HepG2 (cell line): ENCODE measurements at regions not wholly inside any gene's neighbourhood (a gene's known extent, or its start where the extent isn't known, plus 50 kb on each side); places are given as distances from the start of the nearest gene placed in this dataset.

Experiments
- ATAC-seq: fragments of 200-7000 bp; cut with Tn5 transposase; 3 replicates; pipeline ENCODE4 v1.9.1; 2020; ENCODE audit warnings: mild to moderate bottlenecking, moderate library complexity
- BruUV-seq: library from RNA; stranded (reverse); fragments of 400-500 nt; replicated peaks from 2 replicates; lab custom pipeline; 2021; lab: Mats Ljungman, UMichigan
- CTCF ChIA-PET: fragments of 300-600 bp; formaldehyde crosslinking; extraction: SDS; loops from one replicate; lab custom pipeline; 2021; ENCODE audit warnings: low total read pairs, inconsistent platforms, low intra/inter-chr PET ratio; lab: Yijun Ruan, JAX
- POLR2A ChIA-PET: fragments of 350-600 bp; sonication (Branson Sonifier 250); formaldehyde crosslinking; loops from one replicate; lab custom pipeline; 2020; ENCODE audit warnings: antibody characterized with exemption, inconsistent platforms; lab: Yijun Ruan, JAX
- DNase-seq: peaks from one replicate; pipeline ENCODE4 v3.0.0-alpha.2; 2015; ENCODE audit warnings: low spot score
- FAIRE-seq: peaks from 3 replicates; lab custom pipeline; 2011; peaks lifted over from hg19 to GRCh38; lab: Jason Lieb, UNC
- H2AFZ ChIP-seq: one replicate; pipeline ENCODE4 v1.6.1; 2011; ENCODE audit warnings: low read length, inconsistent platforms
- H3K27ac ChIP-seq: fragments of 300-600 bp; 3 replicates; pipeline ENCODE4 v1.8.0; 2011; ENCODE audit warnings: mixed run types, mild to moderate bottlenecking, mixed read lengths, low read length, inconsistent platforms; ENCODE audit not compliant: insufficient read depth; ENCODE audit errors: extremely low read length
- H3K27me3 ChIP-seq, 2 experiments: fragments of 200-600 bp in 1 of 2; 2 replicates in 1 of 2; 3 replicates in 1 of 2; pipeline versions ENCODE4 v1.6.0 to v1.8.0; 2011; ENCODE audit warnings: low read length in 2 of 2, mild to moderate bottlenecking in 2 of 2, moderate library complexity in 2 of 2, inconsistent platforms in 1 of 2; ENCODE audit not compliant: insufficient read depth in 2 of 2, control insufficient read depth in 1 of 2
- H3K36me3 ChIP-seq, 2 experiments: fragments of 200-600 bp in 1 of 2; replicated peaks in 1 of 2; 2 replicates in 1 of 2; 3 replicates in 1 of 2; pipeline versions ENCODE4 v1.5.1 to v1.8.0; 2011; ENCODE audit warnings: low read length in 2 of 2, inconsistent platforms in 1 of 2; ENCODE audit not compliant: insufficient read depth in 2 of 2, control insufficient read depth in 1 of 2
- H3K4me1 ChIP-seq: 2 replicates; pipeline ENCODE4 v1.5.1; 2012; ENCODE audit warnings: low read length, inconsistent platforms; ENCODE audit not compliant: insufficient read depth
- H3K4me2 ChIP-seq: 2 replicates; pipeline ENCODE4 v1.6.0; 2011; ENCODE audit warnings: low read depth, low read length, inconsistent platforms
- H3K4me3 ChIP-seq, 3 experiments: fragments of 200-600 bp in 1 of 3; sonication (generic), shearing (Covaris generic) in 1 of 3; replicated peaks in 1 of 3; 2 replicates each; pipeline ENCODE4 v1.5.1; 2011 to 2016; ENCODE audit warnings: low read length in 3 of 3, inconsistent platforms in 2 of 3, low read depth in 2 of 3, mild to moderate bottlenecking in 2 of 3, control low read depth in 1 of 3, mixed read lengths in 1 of 3; ENCODE audit not compliant: insufficient read depth in 1 of 3
- H3K79me2 ChIP-seq: one replicate; pipeline ENCODE4 v1.6.1; 2011; ENCODE audit warnings: low read length, inconsistent platforms; ENCODE audit not compliant: insufficient read depth
- H3K9ac ChIP-seq: 2 replicates; pipeline ENCODE4 v1.6.0; 2011; ENCODE audit warnings: mild to moderate bottlenecking, low read depth, low read length, inconsistent platforms; ENCODE audit not compliant: insufficient read depth
- H3K9me3 ChIP-seq: 2 replicates; pipeline ENCODE4 v1.5.1; 2012; ENCODE audit warnings: mild to moderate bottlenecking, low read length
- H4K20me1 ChIP-seq: 2 replicates; pipeline ENCODE4 v1.6.0; 2011; ENCODE audit warnings: inconsistent platforms, mild to moderate bottlenecking, low read length, moderate library complexity; ENCODE audit not compliant: insufficient read depth
- ARNT2 ChIP-seq: sonication (generic); formaldehyde crosslinking; IDR thresholded peaks from 2 replicates; pipeline ENCODE4 v1.8.0; 2022; ENCODE audit warnings: mild to moderate bottlenecking, low read depth, missing genetic modification reagents, moderate library complexity
- FOXA3 ChIP-seq: IDR thresholded peaks from 2 replicates; pipeline ENCODE4 v1.6.1; 2016; ENCODE audit warnings: missing genetic modification reagents, missing compliant biosample characterization
- GLI4 ChIP-seq: sonication (generic); formaldehyde crosslinking; IDR thresholded peaks from 2 replicates; pipeline ENCODE4 v1.5.1; 2020; ENCODE audit warnings: missing genetic modification reagents, mild to moderate bottlenecking, moderate library complexity, borderline replicate concordance
- GLMP ChIP-seq: sonication (generic); formaldehyde crosslinking; IDR thresholded peaks from 2 replicates; pipeline ENCODE4 v1.9.0; 2021; ENCODE audit warnings: missing genetic modification reagents, mild to moderate bottlenecking, borderline replicate concordance
- HDAC2 ChIP-seq: sonication (generic); formaldehyde crosslinking; IDR thresholded peaks from 2 replicates; pipeline ENCODE4 v1.4.0; 2020; ENCODE audit warnings: missing genetic modification reagents
- HNF4G ChIP-seq, 2 experiments: sonication (generic) in 1 of 2; formaldehyde crosslinking in 1 of 2; IDR thresholded peaks; 2 replicates each; pipeline versions ENCODE4 v1.4.0 to v1.6.1; 2011 to 2020; ENCODE audit warnings: borderline replicate concordance in 2 of 2, low read depth in 2 of 2, mild to moderate bottlenecking in 2 of 2, low read length in 1 of 2, missing genetic modification reagents in 1 of 2, moderate library complexity in 1 of 2
- HNRNPLL ChIP-seq: fragments of 200-400 bp; formaldehyde crosslinking; IDR thresholded peaks from 2 replicates; pipeline ENCODE4 v1.6.1; 2017; ENCODE audit warnings: mild to moderate bottlenecking, low read depth, low read length; ENCODE audit not compliant: poor library complexity, severe bottlenecking
- JARID2 ChIP-seq: sonication (generic); formaldehyde crosslinking; IDR thresholded peaks from 2 replicates; pipeline ENCODE4 v1.8.1; 2023; ENCODE audit warnings: missing genetic modification reagents, inconsistent platforms; ENCODE audit not compliant: insufficient replicate concordance
- KMT2A ChIP-seq: sonication (generic); formaldehyde crosslinking; IDR thresholded peaks from 2 replicates; pipeline ENCODE4 v1.4.0; 2020; ENCODE audit warnings: missing genetic modification reagents
- NFKBIZ ChIP-seq: IDR thresholded peaks from 2 replicates; pipeline ENCODE4 v1.6.1; 2018; ENCODE audit warnings: missing genetic modification reagents, missing compliant biosample characterization
- TARDBP ChIP-seq: sonication (generic); formaldehyde crosslinking; IDR thresholded peaks from 2 replicates; pipeline ENCODE4 v1.8.0; 2022; ENCODE audit warnings: mild to moderate bottlenecking, missing genetic modification reagents
- ZBTB33 ChIP-seq: sonication (generic); formaldehyde crosslinking; IDR thresholded peaks from 2 replicates; pipeline ENCODE4 v1.4.0; 2020; ENCODE audit warnings: missing genetic modification reagents
- ZNF564 ChIP-seq: sonication (generic); formaldehyde crosslinking; IDR thresholded peaks from 2 replicates; pipeline ENCODE4 v1.8.1; 2023; ENCODE audit warnings: mild to moderate bottlenecking, missing genetic modification reagents
- ZNF644 ChIP-seq: IDR thresholded peaks from 2 replicates; pipeline ENCODE4 v1.6.1; 2016; ENCODE audit warnings: low read depth
- ZNF7 ChIP-seq: IDR thresholded peaks from 2 replicates; pipeline ENCODE4 v1.6.1; 2016; ENCODE audit warnings: missing biosample characterization, missing genetic modification reagents
- WGBS: methylation state at CpG from one replicate; pipeline ENCODE4 v1.1.6; 2017; ENCODE audit warnings: low lambda C conversion rate; 5-methylcytosine and 5-hydroxymethylcytosine counted together
- in situ Hi-C: cut with HindIII; loops from 2 replicates; pipeline ENCODE4 v1.10.0; 2017; ENCODE audit warnings: low pct_unique_long_range_greater_than_20kb; ENCODE audit not compliant: extremely low pct_ligation_motif_present
- intact Hi-C: fragments of 100-400 bp; cut with micrococcal nuclease; formaldehyde crosslinking; loops from one replicate; pipeline ENCODE4 v1.10.0; 2022; ENCODE audit not compliant: unreplicated experiment

- no peak for DNase-seq
- Histone ChIP-seq H3K27ac (no peak overlapping the region), H3K36me3 (no peaks in the 10 kb centered on the region), H3K9ac (no peak overlapping the region), H3K4me2 (no peak overlapping the region), H4K20me1 (no peaks in the 10 kb centered on the region), H2AFZ (no peak overlapping the region), H3K9me3 (no peaks in the 10 kb centered on the region), H3K27me3 (peaks cover 1 to 16% of the 10 kb centered on the region in 2 experiments; a peak in 2 of 5 replicates), H3K4me3 (no peak overlapping the region), H3K4me1 (peaks cover 13% of the 10 kb centered on the region), H3K79me2 (no peaks in the 10 kb centered on the region)
- no TSS peak for BruUV-seq
- POLR2A ChIA-PET = no interaction called here
- TF ChIP-seq ZBTB33 (CRISPR knock-in tag) (no peak), NFKBIZ (CRISPR knock-in tag) (no peak), HDAC2 (CRISPR knock-in tag) (no peak), GLMP (no peak), TARDBP (CRISPR knock-in tag) (no peak), ZNF564 (no peak), HNF4G (IDR thresholded peaks at IDR 0.05; ENCODE audit: borderline replicate concordance, low read depth, low read length) (no peak), HNF4G (CRISPR knock-in tag; IDR thresholded peaks at IDR 0.05; ENCODE audit: borderline replicate concordance, low read depth) (no peak), ARNT2 (CRISPR knock-in tag) (no peak), ZNF644 (no peak), ZNF7 (CRISPR knock-in tag) (no peak), HNRNPLL (no peak), JARID2 (CRISPR knock-in tag) (no peak), FOXA3 (no peak), GLI4 (CRISPR knock-in tag) (no peak), KMT2A (CRISPR knock-in tag) (no peak)
- in situ Hi-C loops (no loop called here), intact Hi-C loops (no loop called here)
- ATAC-seq = no peak
- CTCF ChIA-PET = no interaction called here
- no peak for FAIRE-seq
- 29% methylated on average over 2 of the region's 2 CpGs for WGBS
These were observed 77.3 kb upstream of the TBCA start for GRCh38 chr5:77853353-77853907.
